MM.1S (cell line): ENCODE measurements at regions not wholly inside any gene's neighbourhood (a gene's known extent, or its start where the extent isn't known, plus 50 kb on each side); places are given as distances from the start of the nearest gene placed in this dataset.

Source experiments
- CTCF ChIP-seq: fragments of 300-600 bp; sonication (generic); IDR thresholded peaks from 2 replicates; pipeline ENCODE4 v1.5.1; 2016; ENCODE audit warnings: antibody characterized with exemption, low read length, mixed read lengths
- EZH2 ChIP-seq: fragments of 300-600 bp; sonication (generic); optimal IDR thresholded peaks from 2 replicates; pipeline ENCODE3; 2017; ENCODE audit warnings: low read depth, mild to moderate bottlenecking, antibody characterized with exemption, low read length, mixed read lengths
- EZH2phosphoT487 ChIP-seq: fragments of 300-600 bp; sonication (generic); IDR thresholded peaks from 2 replicates; pipeline ENCODE4 v1.6.1; 2018; ENCODE audit warnings: antibody characterized with exemption, low read length

- TF ChIP-seq CTCF: no peak
- no peak for TF ChIP-seq EZH2
- TF ChIP-seq EZH2phosphoT487: no peak
These were observed 536.9 kb upstream of the WWC1 start for GRCh38 chr5:167754501-167755021.
